HG03196 (cell line): ENCODE measurements at regions not wholly inside any gene's neighbourhood (a gene's known extent, or its start where the extent isn't known, plus 50 kb on each side); places are given as distances from the start of the nearest gene placed in this dataset.
"Not testable (repeated sequence)": the region's sequence is repeated elsewhere in the genome, so short reads cannot be mapped to it uniquely, and the experiment has no call there.

Experiments used
- ATAC-seq: cut with Tn5 transposase; IDR thresholded peaks from one replicate; pipeline ENCODE4 v1.9.1; 2021; ENCODE audit not compliant: unreplicated experiment

DNA sequence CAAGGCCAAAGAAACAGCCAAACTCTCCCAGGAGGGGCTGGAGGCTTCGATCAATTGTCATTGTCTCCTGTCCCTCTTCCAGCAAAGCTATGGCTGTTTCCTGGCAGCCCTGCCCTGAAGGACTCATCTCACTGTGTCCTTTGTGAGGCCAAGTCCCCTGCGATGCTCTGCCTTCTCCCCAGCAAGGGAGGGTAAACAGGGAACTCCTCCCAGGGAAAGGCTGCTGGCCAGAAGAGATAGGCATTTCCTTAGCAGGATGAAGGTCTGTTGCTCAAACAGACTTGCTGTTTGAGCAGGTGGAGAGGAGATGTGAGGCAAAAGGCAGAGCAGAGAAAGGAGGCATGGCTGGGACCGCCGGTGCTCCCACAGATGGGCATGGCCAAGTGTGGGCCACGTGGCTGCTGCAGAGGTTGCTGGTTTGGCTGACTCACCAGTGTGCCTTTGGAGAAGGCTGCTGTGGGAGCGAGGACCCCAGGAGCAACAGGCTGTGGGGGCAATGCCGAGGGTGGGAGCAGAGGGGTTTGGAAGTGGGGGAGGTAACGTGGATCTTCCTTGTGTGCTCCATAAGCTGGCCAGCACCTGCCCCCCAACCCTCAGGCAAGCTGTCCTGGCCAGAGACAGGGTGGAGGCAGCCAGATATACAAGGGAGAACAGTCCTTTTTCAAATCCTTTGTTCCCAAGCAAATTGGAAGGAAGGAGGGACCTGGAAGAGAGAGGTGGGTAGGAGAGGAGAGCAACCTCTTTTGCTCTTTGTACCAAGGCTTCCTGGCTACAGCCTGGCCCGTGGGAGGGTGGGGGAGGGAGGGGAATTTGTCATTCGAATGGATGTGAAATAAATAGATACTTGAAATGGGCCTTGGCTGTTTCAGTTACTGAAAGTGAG is 449.8 kb downstream of the SIPA1L2 start:
- no peak for ATAC-seq

DNA sequence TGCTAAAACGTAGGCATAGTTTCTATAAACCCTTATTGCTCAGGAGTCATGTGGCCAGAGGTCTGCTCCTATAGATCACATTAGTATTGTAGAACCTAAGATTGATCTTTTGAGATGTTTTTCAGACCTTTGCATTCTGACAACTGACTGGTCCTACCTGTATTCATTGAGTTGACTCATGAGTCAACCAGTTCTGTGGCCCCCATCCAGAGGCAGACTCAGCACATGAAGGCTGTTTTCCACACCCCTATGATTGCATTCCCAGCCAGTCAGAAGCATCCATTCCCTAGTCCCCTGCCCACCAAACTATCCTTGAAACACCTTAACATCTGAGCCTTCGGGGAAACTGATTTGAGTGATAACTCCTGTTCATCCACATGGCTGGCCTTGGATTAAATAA is 451.7 kb downstream of the SIPA1L2 start:
- no peak for ATAC-seq

DNA sequence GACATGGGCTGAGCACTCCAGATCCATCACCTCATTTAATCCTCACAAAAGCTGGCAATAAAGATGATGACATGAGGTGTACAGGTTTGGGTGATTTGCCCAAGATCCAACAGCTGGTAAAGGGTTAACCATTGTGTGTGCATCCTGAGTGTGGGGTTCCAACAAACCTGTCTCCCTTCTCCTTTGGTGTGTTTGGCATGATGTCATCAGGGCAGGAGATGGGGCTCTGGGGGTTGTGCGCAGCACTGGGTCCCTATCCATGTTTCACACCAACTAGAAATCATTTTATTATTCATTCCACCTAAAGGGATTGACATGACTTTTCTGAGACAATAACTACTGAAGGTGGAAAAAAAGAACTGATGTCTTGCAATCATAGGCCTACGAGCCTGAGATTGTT is 452.5 kb downstream of the SIPA1L2 start:
- no peak for ATAC-seq

DNA sequence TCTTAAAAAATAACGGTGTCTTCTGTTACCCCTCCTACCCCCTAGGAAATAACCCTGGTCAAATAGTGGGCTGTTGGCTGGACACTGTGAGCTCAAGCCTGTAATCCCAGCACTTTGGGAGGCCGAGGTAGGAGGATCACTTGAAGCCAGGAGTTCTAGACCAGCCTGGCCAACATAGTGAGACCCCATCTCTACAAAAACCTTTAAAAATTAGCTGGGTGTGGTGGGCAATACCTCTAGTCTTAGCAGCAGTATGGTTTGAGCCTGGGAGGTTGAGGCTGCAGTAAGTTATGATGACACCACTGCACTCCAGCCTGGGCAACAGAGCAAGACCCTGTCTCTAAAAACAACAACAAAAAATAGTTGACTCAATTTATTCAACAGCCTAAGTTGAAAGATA is 453.7 kb downstream of the SIPA1L2 start:
- ATAC-seq: no peak

DNA sequence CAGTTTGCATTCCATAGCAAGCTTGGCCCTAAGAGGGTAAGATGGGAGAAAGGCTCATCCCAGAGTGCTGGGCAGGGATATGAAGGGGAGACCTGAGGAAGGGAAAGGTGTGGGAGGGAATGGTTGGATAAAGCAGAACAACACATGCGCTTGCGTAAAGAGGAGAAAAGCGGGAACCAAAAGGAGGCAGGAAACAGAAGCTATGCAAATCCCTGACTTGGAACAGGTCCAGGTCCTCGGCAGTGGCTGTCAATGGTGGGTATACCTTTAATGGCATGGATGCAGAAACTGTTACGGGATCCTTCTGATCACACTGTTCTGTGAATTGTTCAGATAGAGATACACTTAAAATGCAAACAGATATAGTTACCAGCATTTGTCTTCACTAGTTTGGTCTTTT is 455.6 kb downstream of the SIPA1L2 start:
- no peak for ATAC-seq

DNA sequence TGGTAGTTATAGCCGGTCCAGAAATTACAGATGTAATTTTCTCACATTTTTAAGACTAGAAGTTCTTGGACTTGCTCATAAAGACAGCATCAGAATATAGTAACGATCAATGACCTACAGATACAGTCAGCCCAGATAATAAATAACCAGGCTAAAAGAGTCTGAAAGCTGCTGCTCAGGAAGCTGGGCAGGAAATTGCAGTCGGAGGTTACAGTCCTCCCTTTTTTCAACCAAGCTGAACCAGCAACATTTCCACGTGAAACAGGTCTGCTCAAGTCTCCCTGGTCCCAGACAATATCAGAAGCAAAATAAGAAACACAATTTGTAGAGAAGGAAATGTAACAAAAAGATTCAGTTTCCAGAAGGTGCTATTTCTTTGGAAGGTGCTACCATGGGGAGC is 457.4 kb downstream of the SIPA1L2 start:
- no peak for ATAC-seq

DNA sequence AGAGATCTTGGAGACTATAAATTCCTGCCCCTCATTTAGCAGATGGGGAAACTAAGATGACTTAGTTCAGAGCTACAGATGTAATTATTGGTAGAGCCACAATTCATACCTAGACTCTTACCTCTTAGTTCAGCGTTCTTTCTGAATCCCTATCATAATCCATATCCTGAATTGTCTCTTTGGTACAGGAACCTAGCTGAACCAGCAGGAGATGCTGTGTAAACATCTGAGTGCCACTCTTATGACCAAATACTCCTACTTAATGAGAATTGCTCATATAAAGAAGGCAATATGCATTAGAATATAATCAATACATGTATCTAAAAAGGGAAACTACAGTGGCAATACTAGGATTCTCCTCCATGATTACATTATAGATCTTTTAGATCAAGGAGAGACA is 459.0 kb downstream of the SIPA1L2 start:
- ATAC-seq: no peak

DNA sequence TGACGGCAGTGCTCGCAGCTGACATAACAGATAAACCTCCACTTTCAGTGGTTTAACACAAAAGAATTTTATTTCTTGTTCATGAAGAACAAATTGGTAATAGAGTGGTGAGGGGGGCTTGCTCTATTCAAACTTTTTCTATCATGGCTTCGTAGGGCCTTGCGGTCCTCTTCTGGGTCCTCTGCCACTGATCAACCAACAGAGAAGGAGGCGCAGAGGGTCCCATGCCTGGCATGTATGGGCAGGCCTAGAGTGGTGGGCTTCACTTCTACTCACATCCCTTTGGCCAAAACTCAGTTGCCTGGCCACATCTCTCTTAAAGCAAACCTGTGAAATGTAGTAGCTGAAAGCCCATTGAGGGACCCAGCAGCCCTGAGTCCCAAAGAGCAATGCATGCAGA is 460.5 kb downstream of the SIPA1L2 start:
- no peak for ATAC-seq

DNA sequence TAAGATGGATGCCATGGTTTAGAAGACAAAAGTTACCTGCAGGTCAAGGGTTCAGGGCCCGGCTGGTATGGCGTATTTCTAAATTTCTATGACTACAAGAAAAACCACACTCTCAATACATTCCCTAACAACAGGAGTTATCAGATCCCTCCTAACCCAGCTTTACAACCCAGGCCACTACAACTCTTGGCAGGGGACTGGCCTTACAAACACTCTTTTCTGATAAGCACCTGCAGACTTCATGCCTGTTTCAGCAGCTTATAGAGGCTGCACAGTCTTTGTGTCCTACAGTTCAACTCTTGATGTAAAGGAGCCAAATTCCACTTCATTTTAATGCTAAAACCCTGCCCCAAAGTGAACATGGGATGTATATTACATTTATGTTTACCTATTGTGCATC is 461.4 kb downstream of the SIPA1L2 start:
- ATAC-seq: no peak

DNA sequence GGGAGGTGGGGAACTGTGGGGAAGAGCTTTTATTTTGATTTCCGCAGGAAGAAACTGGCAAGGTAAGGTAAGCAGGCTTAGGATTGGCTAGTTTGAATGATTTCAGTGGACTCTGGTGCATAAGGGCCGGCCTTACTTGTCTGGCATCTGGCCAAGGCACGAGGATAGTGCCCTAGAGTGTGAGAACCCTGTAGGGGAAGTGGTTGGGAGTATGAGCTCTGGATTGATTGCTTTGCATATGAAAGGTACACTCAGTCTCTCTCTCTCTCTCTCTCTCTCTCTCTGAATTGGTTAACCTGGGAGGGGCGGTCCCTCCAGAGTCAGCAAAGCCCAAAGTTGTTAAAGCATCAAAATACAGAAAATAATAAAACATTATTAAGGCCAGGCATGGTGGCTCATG is 463.0 kb downstream of the SIPA1L2 start:
- no peak for ATAC-seq

DNA sequence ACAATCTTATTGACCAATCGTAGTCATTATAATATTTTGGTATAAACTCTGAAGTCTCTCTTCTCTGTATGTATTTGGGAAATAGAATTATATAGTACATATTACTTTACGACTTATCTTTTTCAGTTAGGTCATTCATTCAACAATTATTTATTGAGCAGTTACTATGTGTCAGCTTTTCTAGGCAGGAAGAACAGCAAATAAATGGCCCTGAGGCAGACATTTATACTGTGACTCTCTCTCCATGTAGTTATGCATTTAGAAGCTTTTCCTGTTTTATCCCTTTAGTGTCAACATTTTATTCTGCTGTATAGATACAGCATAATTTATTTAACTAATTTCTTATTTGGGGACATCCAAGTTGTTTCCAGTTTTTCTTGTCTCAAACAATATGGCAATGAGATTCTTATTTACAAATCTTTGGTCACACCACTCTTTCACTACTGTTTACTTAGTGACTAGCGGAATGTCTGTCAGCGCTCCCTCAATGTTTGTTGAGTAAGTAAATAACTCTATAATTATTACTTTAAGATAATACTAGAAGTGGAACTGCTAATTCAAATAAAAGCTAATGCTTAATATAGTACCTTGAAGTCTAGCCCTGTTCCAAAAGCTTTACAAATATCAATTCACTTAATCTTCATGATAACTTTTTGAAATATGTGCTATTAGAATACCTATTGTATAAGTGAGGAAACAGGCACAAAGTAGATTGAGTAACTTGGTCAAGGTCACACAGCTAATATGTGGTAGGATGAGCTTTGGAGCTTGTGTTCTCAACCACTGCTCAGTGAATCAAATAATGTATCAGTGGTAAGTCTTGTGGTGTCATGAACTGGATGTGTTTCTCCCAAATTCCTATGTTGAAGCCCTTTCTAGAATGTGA is 465.6 kb downstream of the SIPA1L2 start:
- no peak for ATAC-seq

DNA sequence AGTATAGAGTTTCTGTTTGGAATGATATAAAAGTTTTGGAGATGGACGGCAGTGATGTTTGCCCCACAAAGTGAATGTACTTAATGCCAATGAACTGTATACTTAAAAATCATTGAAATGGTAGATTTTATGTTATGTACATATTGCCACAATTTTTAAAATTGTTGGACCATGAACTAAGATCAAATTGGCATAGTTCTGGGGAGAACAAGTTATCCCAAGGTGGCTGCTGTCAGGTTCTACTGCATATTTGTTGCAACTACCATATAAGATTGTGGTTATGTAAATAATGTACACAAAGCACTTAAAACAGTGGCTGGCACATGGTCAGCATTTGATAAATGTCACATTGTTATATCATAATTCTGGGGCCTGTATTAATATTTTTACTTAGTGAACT is 466.4 kb downstream of the SIPA1L2 start:
- ATAC-seq: no peak

DNA sequence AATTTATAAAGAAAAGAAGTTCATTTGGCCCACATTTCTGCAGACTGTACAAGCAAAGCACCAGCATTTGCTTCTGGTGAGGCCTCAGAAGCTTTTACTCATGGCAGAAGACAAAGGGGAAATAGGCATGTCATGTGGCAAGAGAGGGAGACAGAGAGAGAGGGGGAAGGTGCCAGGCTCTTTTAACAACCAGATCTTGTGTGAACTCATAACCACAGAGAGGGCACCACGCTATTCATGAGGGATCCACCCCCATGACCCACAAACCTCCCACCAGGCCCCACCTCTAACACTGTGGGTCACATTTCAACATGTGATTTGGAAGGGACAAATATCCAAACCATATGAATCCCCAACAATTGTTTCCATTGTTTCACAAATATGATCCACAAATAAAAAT is 467.9 kb downstream of the SIPA1L2 start:
- no peak for ATAC-seq

DNA sequence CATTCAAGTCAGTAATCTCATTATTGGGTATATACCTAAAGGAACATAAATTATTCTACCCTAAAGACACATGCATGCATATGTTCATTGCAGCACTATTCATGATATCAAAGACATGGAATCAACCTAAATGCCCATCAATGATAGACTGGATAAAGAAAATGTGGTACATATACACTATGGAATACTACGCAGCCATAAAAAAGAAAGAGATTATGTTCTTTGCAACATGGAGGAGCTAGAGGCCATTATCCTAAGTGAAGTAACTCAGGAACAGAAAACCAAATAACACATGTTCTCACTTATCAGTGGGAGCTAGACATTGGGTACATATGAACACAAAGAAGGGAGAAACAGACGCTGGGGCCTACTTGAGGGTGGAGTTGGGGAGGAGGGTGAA is 471.4 kb downstream of the SIPA1L2 start:
- not testable (repeated sequence) for ATAC-seq

DNA sequence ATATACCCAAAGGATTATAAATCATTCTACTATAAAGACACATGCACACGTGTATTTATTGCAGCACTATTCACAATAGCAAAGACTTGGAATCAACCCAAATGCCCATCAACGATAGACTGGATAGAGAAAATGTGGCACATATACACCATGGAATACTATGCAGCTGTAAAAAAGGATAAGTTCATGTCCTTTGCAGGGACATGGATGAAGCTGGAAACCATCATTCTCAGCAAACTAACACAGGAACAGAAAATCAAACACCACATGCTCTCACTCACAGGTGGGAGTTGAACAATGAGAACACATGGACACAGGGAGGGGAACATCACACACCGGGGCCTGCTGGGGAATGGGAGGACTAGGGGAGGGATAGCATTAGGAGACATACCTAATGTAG is 473.9 kb downstream of the SIPA1L2 start:
- ATAC-seq: not testable (repeated sequence)

DNA sequence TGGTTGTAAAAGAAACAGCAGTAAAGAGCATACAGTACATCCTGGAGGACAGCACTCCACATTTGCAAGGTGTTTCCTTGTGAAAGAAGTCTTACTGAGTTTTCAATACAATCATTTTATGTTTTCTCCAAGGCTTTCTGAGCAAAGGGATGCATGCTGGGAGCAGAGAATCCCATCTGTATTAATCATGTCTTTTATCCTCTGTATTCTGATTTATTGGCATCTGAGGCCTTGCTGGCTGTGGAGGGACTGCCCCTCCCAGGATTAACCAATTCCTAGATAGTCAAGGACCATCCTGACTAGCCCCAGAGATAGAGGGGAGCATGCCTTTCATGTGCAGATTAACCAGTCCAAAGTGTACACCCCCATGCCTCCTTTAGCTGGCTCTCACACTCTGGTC is 476.3 kb downstream of the SIPA1L2 start:
- ATAC-seq: no peak

DNA sequence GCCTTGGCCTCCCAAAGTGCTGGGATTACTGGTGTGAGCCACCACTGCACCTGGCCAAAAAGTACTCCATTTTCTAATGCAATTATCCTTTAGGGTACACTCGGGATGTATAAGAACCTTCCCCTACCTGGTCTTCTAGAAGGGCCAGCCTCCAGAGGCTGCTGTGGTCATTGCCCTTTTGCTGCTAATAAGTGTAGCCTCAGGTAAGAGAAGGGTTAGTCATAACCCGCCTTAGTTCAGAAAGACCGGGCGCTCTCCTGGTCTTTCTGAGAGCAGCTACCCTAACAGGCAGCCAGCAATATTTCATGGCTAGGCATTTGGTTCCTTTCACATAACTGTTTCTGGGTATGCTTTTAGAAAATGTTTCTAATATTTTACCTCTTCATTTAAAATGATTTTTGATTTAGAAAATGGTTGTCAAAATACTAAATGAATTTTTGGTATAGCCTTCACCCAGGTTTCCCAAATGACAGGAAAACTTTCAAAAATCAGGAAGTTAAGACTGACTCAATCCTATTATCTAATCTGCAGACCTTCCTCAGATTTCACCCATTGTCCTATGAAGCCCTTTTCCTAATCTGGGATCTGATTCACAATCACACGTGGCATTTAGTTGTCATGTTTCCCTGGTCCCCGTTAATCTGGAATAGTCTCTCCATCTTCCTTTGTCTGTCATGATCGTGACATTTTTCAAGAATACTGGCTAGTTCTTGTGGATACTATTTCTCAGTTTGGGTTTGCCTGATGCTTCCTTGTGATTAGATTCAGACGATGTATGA is 479.0 kb downstream of the SIPA1L2 start:
- no peak for ATAC-seq

DNA sequence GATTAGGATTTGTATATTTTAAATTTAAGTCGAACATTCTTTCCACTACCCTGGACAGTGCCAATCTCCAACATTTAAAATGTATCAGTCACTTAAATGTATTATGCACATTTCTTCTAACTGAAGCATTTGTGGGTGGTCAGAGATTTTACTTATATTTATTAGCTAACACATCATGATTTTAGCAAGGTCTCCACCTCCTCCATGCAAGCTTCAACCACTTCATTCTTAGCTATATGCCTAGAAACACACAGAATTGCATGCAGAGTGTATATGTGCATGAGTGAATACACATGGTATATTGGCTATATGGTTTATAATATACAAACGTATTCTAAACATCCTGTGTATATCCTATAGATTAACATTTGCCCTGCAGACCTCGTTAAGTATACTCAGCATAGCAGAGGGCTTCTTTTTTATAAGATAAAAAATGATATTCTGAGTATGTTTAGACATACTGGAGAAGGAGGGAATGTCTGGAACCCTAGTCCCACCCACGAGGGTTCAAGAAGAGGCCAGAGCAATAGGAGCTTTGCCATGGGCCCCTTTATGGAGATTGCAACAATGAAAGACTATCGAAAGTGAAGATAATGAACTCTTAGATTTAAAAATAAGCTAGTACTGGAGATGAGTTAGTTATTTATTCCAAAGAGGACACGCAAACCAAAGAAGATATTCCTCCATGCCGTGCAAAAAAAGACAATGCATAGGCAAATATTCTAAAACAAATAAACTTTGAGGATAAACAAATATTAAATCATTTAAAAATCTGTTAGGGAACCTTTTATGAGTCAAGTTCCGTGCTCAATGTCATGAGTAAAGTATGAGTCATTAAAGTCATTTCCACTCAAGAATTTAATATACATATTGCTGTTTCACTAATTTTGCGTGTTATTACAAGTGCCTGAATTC is 480.4 kb downstream of the SIPA1L2 start:
- ATAC-seq: no peak

DNA sequence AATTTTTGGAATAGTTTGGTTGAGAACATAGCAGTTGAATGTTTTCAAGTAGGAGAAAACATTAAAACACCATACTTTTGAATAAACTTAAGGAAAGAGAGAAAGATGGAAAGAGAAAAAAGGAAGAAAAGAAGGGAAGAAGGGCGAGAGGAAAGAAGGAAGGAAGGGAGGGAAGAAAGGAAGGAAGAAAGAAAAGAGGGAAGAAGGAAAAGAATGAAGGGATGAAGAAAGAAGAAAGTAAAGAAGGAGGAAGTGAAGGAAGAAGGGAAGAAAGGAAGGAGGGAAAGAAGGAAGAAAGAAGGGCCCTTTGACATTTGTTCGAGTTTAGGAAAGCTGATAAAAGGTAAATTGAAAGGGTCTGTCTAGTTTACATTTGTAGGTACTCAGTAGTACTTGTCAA is 482.7 kb downstream of the SIPA1L2 start:
- ATAC-seq: no peak

DNA sequence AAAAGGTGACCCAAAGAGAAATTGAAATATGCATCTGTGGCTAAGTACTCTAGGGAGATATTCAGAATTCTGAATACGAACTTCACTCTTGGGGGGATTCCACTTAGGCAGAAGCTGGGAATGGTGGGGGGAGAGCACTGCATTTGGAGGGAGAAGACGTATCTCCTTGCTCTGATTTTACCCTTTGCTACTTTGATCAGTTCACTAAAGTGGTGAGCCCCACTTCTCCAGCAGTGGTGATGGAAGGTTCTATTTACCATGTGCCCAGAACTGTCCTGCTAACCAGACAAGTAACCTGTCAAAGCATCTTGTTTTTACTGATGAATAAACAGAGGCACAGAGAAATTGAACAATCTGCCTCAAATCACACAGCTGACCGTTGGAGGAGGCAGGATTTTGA is 483.4 kb downstream of the SIPA1L2 start:
- no peak for ATAC-seq
